ENCODE measurements at regions not wholly inside any gene's neighbourhood (a gene's known extent, or its start where the extent isn't known, plus 50 kb on each side); places are given as distances from the start of the nearest gene placed in this dataset.

DNA sequence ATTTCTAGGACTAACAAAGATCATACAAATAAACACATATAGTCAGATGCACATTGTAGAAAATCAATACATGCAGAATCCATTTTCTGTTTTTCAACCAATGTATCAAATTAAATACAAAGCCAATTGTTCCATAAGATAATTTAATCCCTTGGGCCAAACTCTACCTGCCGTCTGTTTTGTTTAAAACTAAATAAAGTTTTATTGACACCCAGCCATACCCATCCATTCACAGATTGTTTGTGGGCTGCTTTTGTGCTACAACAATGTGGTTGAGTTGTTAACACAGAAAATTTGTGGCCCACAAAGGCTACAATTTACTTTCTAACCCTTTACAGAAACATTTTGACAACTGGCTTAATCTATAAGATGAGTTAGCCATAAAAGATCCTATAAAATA lies 484.0 kb upstream of the ID2 start:
- no peaks in the 10 kb centered on the region for H3K4me1 ChIP-seq (ENCODE audit: control insufficient read depth, insufficient read depth, low read length, poor library complexity, severe bottlenecking)
- H3K27me3 ChIP-seq (replicated peaks; ENCODE audit: control insufficient read depth, insufficient read depth, low read length, poor library complexity, severe bottlenecking) = no peaks in the 10 kb centered on the region
- no peaks in the 10 kb centered on the region for H3K9me3 ChIP-seq (ENCODE audit: control insufficient read depth, low read length)
- DNase-seq = no peak
- H3K4me3 ChIP-seq (ENCODE audit: insufficient read depth, low read depth, low read length, poor library complexity, severe bottlenecking) = no peak overlapping the region
- no peak overlapping the region for H3K27ac ChIP-seq (ENCODE audit: insufficient read depth, low read length, poor library complexity, severe bottlenecking)
- no peaks in the 10 kb centered on the region for H3K36me3 ChIP-seq (ENCODE audit: control insufficient read depth, insufficient read depth, low read length)

DNA sequence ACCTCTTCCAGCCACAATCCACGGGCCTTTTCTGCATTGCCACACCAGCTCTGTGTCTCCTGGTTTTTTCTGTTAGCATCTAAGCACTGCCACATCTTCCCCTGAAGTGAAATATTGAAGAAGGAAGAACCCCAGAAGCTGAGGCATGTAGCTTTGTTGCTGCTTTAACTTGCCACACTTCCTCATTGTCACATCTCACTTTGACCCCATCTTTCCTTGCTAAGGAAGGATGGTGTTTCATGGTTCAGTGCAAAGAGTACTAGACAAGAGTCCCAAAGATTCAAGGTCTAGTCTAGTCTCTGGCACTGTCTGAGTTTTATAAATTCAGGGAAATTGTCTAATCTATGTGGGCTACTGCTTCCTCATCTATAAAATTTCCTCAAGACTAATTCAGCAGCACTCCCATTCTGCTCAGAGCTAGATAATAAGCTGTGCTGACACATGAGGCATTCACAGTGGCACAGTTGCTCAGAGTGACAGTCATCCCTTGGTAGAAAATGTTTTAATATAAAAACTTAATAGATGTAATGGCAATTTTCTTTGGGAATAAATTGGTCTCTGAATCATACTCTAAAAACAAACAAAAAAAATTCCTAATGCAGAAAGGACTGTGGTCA lies 483.0 kb upstream of the ID2 start:
- H3K4me1 ChIP-seq (ENCODE audit: control insufficient read depth, insufficient read depth, low read length, poor library complexity, severe bottlenecking) = no peaks in the 10 kb centered on the region
- no peak overlapping the region for H3K27ac ChIP-seq (ENCODE audit: insufficient read depth, low read length, poor library complexity, severe bottlenecking)
- H3K27me3 ChIP-seq (replicated peaks; ENCODE audit: control insufficient read depth, insufficient read depth, low read length, poor library complexity, severe bottlenecking) = no peaks in the 10 kb centered on the region
- no peaks in the 10 kb centered on the region for H3K9me3 ChIP-seq (ENCODE audit: control insufficient read depth, low read length)
- H3K4me3 ChIP-seq (ENCODE audit: insufficient read depth, low read depth, low read length, poor library complexity, severe bottlenecking) = no peak overlapping the region
- H3K36me3 ChIP-seq (ENCODE audit: control insufficient read depth, insufficient read depth, low read length) = no peaks in the 10 kb centered on the region
- DNase-seq = no peak

DNA sequence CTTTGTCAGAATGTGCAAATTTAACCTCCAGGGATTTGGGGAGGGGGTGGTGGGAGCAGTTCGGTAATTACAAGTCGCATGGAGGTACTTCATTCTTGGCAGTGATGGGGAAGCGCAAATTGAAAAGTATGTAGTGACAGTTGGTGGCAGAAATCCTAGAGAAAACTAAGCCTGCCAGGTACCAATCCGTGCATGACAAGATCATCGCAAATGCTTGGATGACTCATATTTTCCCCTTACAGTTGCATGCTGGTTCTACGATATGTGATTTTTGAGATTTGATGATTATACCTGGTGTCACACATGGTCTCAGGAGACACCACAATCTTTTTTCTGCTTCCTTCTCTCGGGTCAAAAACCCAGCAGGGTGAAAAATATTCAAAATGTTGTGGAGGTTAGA lies 479.7 kb upstream of the ID2 start:
- Histone ChIP-seq H3K4me3 (ENCODE audit: insufficient read depth, low read depth, low read length, poor library complexity, severe bottlenecking) (no peak overlapping the region), H3K4me1 (ENCODE audit: control insufficient read depth, insufficient read depth, low read length, poor library complexity, severe bottlenecking) (no peaks in the 10 kb centered on the region)
- no peak for DNase-seq

DNA sequence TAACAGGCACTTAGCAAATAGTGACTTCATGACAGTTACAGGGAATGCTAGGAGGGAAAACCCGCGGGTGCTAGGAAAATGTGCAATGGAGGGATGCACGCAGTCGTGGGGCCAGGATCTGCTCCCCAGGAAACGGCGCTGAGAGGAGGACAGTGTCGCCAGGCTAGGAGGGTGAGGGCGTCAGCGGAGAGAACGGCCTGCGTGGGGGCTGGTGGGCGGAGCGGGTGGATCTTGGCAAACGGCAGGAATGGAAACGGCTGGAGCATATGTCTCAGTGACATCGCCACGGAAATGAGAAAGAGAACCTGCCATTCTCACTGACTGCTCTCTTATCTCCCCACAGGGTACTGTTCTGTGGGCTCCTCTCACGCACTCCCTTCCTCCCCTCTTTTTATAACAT lies 478.5 kb upstream of the ID2 start:
- DNase-seq = no peak
- Histone ChIP-seq H3K9me3 (ENCODE audit: control insufficient read depth, low read length) (no peaks in the 10 kb centered on the region), H3K36me3 (ENCODE audit: control insufficient read depth, insufficient read depth, low read length) (no peaks in the 10 kb centered on the region), H3K27ac (ENCODE audit: insufficient read depth, low read length, poor library complexity, severe bottlenecking) (no peak overlapping the region), H3K27me3 (replicated peaks; ENCODE audit: control insufficient read depth, insufficient read depth, low read length, poor library complexity, severe bottlenecking) (no peaks in the 10 kb centered on the region), H3K4me3 (ENCODE audit: insufficient read depth, low read depth, low read length, poor library complexity, severe bottlenecking) (no peak overlapping the region), H3K4me1 (ENCODE audit: control insufficient read depth, insufficient read depth, low read length, poor library complexity, severe bottlenecking) (no peaks in the 10 kb centered on the region)

More for the DNA sequence above, 479.7 kb upstream of the ID2 start:
- H3K36me3 ChIP-seq (ENCODE audit: control insufficient read depth, insufficient read depth, low read length) = no peaks in the 10 kb centered on the region
- H3K27me3 ChIP-seq (replicated peaks; ENCODE audit: control insufficient read depth, insufficient read depth, low read length, poor library complexity, severe bottlenecking) = no peaks in the 10 kb centered on the region
- H3K27ac ChIP-seq (ENCODE audit: insufficient read depth, low read length, poor library complexity, severe bottlenecking) = no peak overlapping the region
- H3K9me3 ChIP-seq (ENCODE audit: control insufficient read depth, low read length) = no peaks in the 10 kb centered on the region

DNA sequence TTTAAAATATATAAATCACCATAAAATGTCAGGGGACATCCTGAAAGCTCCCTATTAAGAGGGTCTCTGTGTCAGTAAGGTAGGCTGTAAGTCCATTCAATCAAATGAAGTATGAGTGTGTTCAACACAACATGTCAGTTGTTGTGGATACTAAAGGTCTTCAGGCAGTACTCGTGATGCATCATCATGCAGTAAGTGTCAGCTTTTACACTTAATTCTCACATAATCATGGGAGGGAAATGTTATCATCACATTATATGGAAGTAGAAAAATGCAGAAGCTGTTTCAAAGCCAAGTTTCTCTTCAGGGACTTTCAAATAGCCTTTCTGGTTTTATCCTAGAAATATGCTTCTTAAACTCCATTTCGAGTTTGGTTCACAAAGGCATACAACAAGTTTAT lies 477.1 kb upstream of the ID2 start:
- Histone ChIP-seq H3K4me3 (ENCODE audit: insufficient read depth, low read depth, low read length, poor library complexity, severe bottlenecking) (no peak overlapping the region), H3K27ac (ENCODE audit: insufficient read depth, low read length, poor library complexity, severe bottlenecking) (no peak overlapping the region), H3K4me1 (ENCODE audit: control insufficient read depth, insufficient read depth, low read length, poor library complexity, severe bottlenecking) (no peaks in the 10 kb centered on the region), H3K27me3 (replicated peaks; ENCODE audit: control insufficient read depth, insufficient read depth, low read length, poor library complexity, severe bottlenecking) (no peaks in the 10 kb centered on the region), H3K36me3 (ENCODE audit: control insufficient read depth, insufficient read depth, low read length) (no peaks in the 10 kb centered on the region), H3K9me3 (ENCODE audit: control insufficient read depth, low read length) (no peaks in the 10 kb centered on the region)
- no peak for DNase-seq

DNA sequence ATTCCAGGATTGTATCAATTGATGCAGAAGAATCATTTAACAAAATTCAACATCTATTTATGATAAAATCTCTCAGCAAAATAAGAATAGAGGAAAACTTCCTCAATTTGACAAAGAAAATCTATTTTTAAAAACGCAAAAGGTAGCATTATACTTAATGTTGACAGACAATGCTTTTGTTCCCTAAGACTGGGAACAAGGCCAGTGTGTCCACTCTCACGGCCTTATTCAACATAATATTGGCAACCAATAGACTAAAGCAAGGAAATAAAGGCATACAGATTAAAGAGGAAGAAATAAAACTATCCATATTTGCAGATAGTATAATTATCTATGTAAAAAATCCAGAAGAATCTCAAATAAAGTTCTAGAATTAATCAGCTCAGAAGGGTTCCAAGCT lies 472.4 kb upstream of the ID2 start:
- no peaks in the 10 kb centered on the region for H3K4me1 ChIP-seq (ENCODE audit: control insufficient read depth, insufficient read depth, low read length, poor library complexity, severe bottlenecking)
- H3K9me3 ChIP-seq (ENCODE audit: control insufficient read depth, low read length) = no peaks in the 10 kb centered on the region
- no peak overlapping the region for H3K4me3 ChIP-seq (ENCODE audit: insufficient read depth, low read depth, low read length, poor library complexity, severe bottlenecking)
- H3K27me3 ChIP-seq (replicated peaks; ENCODE audit: control insufficient read depth, insufficient read depth, low read length, poor library complexity, severe bottlenecking) = no peaks in the 10 kb centered on the region
- DNase-seq = no peak
- H3K36me3 ChIP-seq (ENCODE audit: control insufficient read depth, insufficient read depth, low read length) = no peaks in the 10 kb centered on the region
- no peak overlapping the region for H3K27ac ChIP-seq (ENCODE audit: insufficient read depth, low read length, poor library complexity, severe bottlenecking)

DNA sequence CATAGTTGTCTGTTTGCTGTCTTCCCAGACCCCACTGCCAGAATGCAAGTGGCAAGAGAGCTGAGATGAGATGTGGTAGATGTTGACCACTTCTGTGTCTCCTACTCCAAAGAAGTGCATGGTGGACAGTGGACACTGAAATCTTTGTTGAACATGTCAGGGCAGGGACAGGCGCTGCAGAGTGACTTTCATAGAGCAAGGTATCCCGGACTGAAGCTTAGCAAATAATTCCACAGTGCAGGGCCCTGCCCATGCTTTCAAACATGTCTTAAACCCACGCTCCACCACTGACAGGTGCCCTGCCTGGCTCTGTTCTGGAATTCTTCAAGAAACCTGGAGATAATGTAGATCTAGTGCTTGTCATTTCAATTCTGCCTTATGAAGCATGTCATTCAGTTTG lies 470.5 kb upstream of the ID2 start:
- Histone ChIP-seq H3K9me3 (ENCODE audit: control insufficient read depth, low read length) (no peaks in the 10 kb centered on the region), H3K4me1 (ENCODE audit: control insufficient read depth, insufficient read depth, low read length, poor library complexity, severe bottlenecking) (no peaks in the 10 kb centered on the region), H3K4me3 (ENCODE audit: insufficient read depth, low read depth, low read length, poor library complexity, severe bottlenecking) (no peak overlapping the region), H3K27ac (ENCODE audit: insufficient read depth, low read length, poor library complexity, severe bottlenecking) (no peak overlapping the region), H3K36me3 (ENCODE audit: control insufficient read depth, insufficient read depth, low read length) (no peaks in the 10 kb centered on the region), H3K27me3 (replicated peaks; ENCODE audit: control insufficient read depth, insufficient read depth, low read length, poor library complexity, severe bottlenecking) (no peaks in the 10 kb centered on the region)
- no peak for DNase-seq

DNA sequence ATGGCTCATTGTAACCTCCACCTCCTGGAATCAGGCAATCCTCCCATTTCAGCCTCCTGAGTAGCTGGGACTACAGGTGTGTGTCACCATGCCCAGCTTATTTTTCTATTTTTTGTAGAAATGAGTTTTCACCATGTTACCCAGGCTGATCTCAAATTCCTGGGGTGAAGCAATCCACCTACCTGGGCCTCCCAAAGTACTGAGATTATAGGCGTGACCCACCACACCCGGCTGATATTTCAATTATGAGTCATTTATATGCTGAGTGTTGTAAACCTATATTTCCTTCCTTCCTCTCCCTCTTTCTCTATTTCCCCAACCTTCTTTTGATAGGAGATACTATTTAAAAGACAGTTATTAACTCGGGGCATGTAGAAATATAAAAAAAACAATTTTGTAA lies 469.6 kb upstream of the ID2 start:
- Histone ChIP-seq H3K4me1 (ENCODE audit: control insufficient read depth, insufficient read depth, low read length, poor library complexity, severe bottlenecking) (no peaks in the 10 kb centered on the region), H3K27ac (ENCODE audit: insufficient read depth, low read length, poor library complexity, severe bottlenecking) (no peak overlapping the region), H3K27me3 (replicated peaks; ENCODE audit: control insufficient read depth, insufficient read depth, low read length, poor library complexity, severe bottlenecking) (no peaks in the 10 kb centered on the region), H3K4me3 (ENCODE audit: insufficient read depth, low read depth, low read length, poor library complexity, severe bottlenecking) (no peak overlapping the region), H3K9me3 (ENCODE audit: control insufficient read depth, low read length) (no peaks in the 10 kb centered on the region), H3K36me3 (ENCODE audit: control insufficient read depth, insufficient read depth, low read length) (no peaks in the 10 kb centered on the region)
- DNase-seq = no peak

DNA sequence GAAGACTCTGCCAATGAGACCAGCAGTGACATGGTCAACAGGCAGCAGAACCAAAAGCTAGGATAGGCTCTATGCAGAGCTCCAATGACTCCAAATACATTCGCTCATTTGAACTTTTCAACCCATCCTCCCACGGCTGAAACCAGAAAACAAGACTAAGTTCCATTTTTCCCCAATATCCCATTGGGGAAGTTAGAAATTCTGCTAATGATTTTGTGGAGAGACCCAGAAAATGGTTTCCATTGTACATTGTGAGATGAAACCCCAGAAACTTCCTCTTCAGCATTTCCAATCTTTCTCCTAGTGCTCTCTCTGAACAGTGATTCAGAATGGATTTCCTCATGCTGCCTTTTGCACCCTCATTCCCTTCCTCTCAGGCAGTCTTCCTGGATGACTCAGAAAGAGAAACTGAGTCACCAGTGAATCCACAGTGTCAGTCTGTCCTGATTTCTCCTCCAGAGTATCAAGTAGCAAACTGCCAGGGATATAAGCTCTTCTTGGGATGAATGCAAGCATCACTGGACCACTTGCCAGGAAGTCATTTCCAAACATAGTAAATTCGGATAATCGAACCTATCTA lies 467.7 kb upstream of the ID2 start:
- H3K27ac ChIP-seq (ENCODE audit: insufficient read depth, low read length, poor library complexity, severe bottlenecking) = no peak overlapping the region
- DNase-seq = no peak

DNA sequence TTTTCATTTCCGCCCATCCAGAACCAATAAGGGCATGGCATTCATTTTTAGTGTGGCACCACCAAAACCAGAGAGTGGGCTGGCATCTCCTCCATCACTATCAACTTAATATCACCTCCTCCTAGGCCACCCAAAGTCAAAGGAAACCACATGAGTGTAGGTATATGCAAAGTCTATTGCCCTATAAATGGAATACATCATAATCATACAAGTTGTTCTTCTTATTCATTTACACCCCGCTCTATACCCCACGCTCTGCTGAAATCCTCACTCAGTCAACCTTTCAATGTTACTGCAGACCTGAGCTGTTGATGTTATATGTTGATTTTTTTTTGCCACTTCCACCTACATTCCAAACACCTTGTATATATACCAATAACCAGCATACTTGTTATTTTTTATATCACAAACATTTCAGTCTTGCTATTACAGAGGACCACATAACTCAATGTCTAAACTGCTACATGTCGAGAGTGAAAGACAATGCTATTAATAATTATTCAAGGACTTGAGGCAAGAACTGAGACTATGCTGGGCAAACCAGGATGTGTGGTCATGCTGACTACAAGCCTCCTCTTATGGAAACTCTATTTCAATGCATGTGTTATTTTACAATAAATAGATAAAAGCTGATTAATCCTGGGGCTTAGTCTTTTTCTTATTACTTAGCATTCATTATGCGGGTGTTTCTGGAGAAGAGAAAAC lies 466.5 kb upstream of the ID2 start:
- Histone ChIP-seq H3K27ac (ENCODE audit: insufficient read depth, low read length, poor library complexity, severe bottlenecking) (no peak overlapping the region), H3K4me3 (ENCODE audit: insufficient read depth, low read depth, low read length, poor library complexity, severe bottlenecking) (no peak overlapping the region), H3K4me1 (ENCODE audit: control insufficient read depth, insufficient read depth, low read length, poor library complexity, severe bottlenecking) (no peaks in the 10 kb centered on the region), H3K27me3 (replicated peaks; ENCODE audit: control insufficient read depth, insufficient read depth, low read length, poor library complexity, severe bottlenecking) (no peaks in the 10 kb centered on the region), H3K9me3 (ENCODE audit: control insufficient read depth, low read length) (no peaks in the 10 kb centered on the region), H3K36me3 (ENCODE audit: control insufficient read depth, insufficient read depth, low read length) (no peaks in the 10 kb centered on the region)
- DNase-seq = no peak

More for the DNA sequence above, 467.7 kb upstream of the ID2 start:
- no peaks in the 10 kb centered on the region for H3K9me3 ChIP-seq (ENCODE audit: control insufficient read depth, low read length)
- H3K36me3 ChIP-seq (ENCODE audit: control insufficient read depth, insufficient read depth, low read length) = no peaks in the 10 kb centered on the region
- H3K27me3 ChIP-seq (replicated peaks; ENCODE audit: control insufficient read depth, insufficient read depth, low read length, poor library complexity, severe bottlenecking) = no peaks in the 10 kb centered on the region
- no peaks in the 10 kb centered on the region for H3K4me1 ChIP-seq (ENCODE audit: control insufficient read depth, insufficient read depth, low read length, poor library complexity, severe bottlenecking)
- H3K4me3 ChIP-seq (ENCODE audit: insufficient read depth, low read depth, low read length, poor library complexity, severe bottlenecking) = no peak overlapping the region

All from effector memory CD4-positive, alpha-beta T cell (primary cell).